ENCODE measurements at regions not wholly inside any gene's neighbourhood (a gene's known extent, or its start where the extent isn't known, plus 50 kb on each side); places are given as distances from the start of the nearest gene placed in this dataset.

DNA sequence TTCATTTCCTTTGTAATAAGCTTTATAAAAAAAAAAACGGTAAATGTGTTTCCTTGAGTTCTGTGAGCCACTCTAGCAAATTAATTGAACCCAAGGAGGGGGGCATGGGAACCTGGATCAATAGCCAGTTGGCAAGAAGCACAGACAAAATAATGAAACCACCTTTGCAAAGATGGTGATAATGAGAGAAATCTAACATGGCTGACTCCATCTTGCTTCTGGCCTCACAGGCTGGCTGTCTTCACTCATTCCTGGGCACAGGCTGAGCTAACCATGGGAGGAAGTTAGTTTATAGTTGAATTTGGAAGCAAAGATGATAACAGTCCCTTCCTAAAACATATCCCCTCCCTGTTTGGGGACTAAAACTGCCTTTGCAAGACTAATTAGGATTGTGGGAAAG lies 95.1 kb downstream of the B3GNT2 start:
- TF ChIP-seq, protein P1, sequence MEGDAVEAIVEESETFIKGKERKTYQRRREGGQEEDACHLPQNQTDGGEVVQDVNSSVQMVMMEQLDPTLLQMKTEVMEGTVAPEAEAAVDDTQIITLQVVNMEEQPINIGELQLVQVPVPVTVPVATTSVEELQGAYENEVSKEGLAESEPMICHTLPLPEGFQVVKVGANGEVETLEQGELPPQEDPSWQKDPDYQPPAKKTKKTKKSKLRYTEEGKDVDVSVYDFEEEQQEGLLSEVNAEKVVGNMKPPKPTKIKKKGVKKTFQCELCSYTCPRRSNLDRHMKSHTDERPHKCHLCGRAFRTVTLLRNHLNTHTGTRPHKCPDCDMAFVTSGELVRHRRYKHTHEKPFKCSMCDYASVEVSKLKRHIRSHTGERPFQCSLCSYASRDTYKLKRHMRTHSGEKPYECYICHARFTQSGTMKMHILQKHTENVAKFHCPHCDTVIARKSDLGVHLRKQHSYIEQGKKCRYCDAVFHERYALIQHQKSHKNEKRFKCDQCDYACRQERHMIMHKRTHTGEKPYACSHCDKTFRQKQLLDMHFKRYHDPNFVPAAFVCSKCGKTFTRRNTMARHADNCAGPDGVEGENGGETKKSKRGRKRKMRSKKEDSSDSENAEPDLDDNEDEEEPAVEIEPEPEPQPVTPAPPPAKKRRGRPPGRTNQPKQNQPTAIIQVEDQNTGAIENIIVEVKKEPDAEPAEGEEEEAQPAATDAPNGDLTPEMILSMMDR (IDR thresholded peaks at IDR 0.05): no peak
- TF ChIP-seq POLR2A (IDR thresholded peaks at IDR 0.05): no peak

Data from uterus (tissue), 2 donors.